ENCODE measurements at regions not wholly inside any gene's neighbourhood (a gene's known extent, or its start where the extent isn't known, plus 50 kb on each side); places are given as distances from the start of the nearest gene placed in this dataset.

DNA sequence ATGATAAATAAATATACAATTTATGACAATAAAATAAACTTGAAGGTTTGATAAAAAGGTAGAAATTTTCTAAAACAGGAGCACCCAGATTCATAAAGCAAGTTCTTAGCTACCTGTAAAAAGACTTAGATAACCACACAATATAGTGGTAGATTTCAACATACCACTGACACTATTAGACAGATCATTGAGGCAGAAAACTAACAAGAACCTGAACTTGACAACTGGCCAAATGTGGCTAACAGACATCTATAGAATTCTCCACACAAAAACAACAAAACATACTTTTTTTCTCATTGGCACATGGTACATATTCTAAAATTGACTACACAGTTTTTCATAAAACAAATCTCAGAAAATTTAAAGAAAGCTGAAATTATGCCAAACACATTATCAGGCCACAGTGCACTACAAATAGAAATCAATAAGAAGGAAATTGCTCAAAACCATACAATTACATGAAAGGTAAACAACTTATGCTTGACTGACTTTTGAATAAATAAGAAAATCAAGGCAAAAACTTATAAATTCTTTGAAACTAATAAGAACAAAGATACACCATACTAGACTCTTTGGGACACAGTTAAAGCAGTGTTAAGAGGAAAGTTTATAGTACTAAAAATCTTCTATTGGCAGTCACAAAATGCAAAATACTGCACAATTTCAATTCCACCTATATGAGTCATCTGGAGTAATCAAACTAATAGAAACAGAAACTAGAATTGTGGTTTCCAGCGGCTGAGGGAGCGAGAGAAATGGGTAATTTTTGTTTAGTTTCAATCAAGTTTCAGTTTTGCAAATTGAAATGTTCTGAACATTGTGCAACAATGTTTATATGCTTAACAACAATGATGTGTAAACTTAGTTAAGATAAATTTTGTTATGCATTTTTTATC, 925.6 kb downstream of the SH3BGRL start:
- DNase-seq (no peak), FAIRE-seq (peak; percentile 32)
- TF ChIP-seq, protein P1, sequence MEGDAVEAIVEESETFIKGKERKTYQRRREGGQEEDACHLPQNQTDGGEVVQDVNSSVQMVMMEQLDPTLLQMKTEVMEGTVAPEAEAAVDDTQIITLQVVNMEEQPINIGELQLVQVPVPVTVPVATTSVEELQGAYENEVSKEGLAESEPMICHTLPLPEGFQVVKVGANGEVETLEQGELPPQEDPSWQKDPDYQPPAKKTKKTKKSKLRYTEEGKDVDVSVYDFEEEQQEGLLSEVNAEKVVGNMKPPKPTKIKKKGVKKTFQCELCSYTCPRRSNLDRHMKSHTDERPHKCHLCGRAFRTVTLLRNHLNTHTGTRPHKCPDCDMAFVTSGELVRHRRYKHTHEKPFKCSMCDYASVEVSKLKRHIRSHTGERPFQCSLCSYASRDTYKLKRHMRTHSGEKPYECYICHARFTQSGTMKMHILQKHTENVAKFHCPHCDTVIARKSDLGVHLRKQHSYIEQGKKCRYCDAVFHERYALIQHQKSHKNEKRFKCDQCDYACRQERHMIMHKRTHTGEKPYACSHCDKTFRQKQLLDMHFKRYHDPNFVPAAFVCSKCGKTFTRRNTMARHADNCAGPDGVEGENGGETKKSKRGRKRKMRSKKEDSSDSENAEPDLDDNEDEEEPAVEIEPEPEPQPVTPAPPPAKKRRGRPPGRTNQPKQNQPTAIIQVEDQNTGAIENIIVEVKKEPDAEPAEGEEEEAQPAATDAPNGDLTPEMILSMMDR (IDR thresholded peaks at IDR 0.05; ENCODE audit: borderline replicate concordance, extremely low read depth, insufficient read depth), result no peak
- intact Hi-C loops (cut with DNase I), result no loop called here
- H3K9me3 ChIP-seq (ENCODE audit: control insufficient read depth in 2 of 3, insufficient read depth in 1 of 3, low read length in 3 of 3), result no peaks in the 10 kb centered on the region
- no peaks in the 10 kb centered on the region for H3K36me3 ChIP-seq (ENCODE audit: control insufficient read depth in 2 of 3, insufficient read depth in 3 of 3, low read length in 3 of 3)
- H3K9ac ChIP-seq (ENCODE audit: low read length in 3 of 3), result no peak overlapping the region
- H3K4me1 ChIP-seq (ENCODE audit: control insufficient read depth in 2 of 3, insufficient read depth in 2 of 3, low read depth in 1 of 3, low read length in 3 of 3), result no peaks in the 10 kb centered on the region
- no peak overlapping the region for H3K27ac ChIP-seq (ENCODE audit: low read depth in 2 of 2, low read length in 2 of 2)
- no peak overlapping the region for H3K4me3 ChIP-seq (ENCODE audit: low read length in 3 of 3)
- no peaks in the 10 kb centered on the region for H3K27me3 ChIP-seq (ENCODE audit: control insufficient read depth, insufficient read depth, low read length)

DNA sequence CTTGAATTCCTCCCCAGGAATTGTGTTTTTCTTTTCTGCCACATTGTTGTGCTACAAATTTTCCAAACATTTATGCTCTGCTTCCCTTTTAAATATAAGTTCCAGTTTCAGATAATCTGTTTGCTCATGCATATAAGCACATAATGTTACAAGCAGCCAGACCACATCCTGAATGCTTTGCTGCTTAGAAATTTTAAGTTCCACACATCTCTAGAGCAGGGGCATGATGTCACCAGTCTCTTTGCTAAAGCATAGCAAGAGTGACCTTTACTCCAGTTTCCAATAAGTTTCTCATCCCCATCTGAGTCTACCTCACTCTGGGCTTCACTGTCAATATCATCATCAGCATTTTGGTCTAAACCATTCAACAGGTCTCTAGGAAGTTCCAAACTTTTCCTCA, 932.5 kb downstream of the SH3BGRL start:
- intact Hi-C loops (cut with DNase I), result no loop called here
- DNase-seq (no peak), FAIRE-seq (no peak)
- H3K9me3 ChIP-seq (ENCODE audit: control insufficient read depth in 2 of 3, insufficient read depth in 1 of 3, low read length in 3 of 3), result no peaks in the 10 kb centered on the region
- no peak overlapping the region for H3K9ac ChIP-seq (ENCODE audit: low read length in 3 of 3)
- no peaks in the 10 kb centered on the region for H3K4me1 ChIP-seq (ENCODE audit: control insufficient read depth in 2 of 3, insufficient read depth in 2 of 3, low read depth in 1 of 3, low read length in 3 of 3)
- no peak overlapping the region for H3K27ac ChIP-seq (ENCODE audit: low read depth in 2 of 2, low read length in 2 of 2)
- H3K36me3 ChIP-seq (ENCODE audit: control insufficient read depth in 2 of 3, insufficient read depth in 3 of 3, low read length in 3 of 3), result no peaks in the 10 kb centered on the region
- no peaks in the 10 kb centered on the region for H3K27me3 ChIP-seq (ENCODE audit: control insufficient read depth, insufficient read depth, low read length)
- TF ChIP-seq, protein P1 (IDR thresholded peaks at IDR 0.05; ENCODE audit: borderline replicate concordance, extremely low read depth, insufficient read depth), result no peak
- H3K4me3 ChIP-seq (ENCODE audit: low read length in 3 of 3), result no peak overlapping the region

DNA sequence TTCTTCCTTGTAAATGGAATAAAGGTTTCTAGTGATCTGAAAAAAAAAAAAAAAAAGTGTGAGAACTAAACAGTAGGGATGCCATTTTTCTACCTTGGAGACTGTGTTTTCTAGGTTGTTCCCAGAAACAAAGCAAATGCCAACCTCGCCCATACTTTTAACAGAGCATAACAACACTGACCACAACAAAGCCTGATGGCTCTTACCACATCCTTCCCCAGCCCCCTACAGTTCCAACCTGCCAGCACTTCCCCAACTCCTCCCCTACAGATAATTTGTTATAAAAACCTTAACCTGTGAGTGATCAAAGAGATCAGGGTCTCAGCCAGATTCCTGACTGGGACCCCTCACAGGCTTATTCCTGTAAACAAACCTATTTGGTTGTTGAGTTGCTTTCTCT, 940.0 kb downstream of the SH3BGRL start:
- no peak for FAIRE-seq
- TF ChIP-seq, protein P1 (IDR thresholded peaks at IDR 0.05; ENCODE audit: borderline replicate concordance, extremely low read depth, insufficient read depth), result no peak

More for the DNA sequence above, 940.0 kb downstream of the SH3BGRL start:
- Histone ChIP-seq H3K36me3 (ENCODE audit: control insufficient read depth in 2 of 3, insufficient read depth in 3 of 3, low read length in 3 of 3) (no peaks in the 10 kb centered on the region), H3K9ac (ENCODE audit: low read length in 3 of 3) (no peak overlapping the region), H3K27me3 (ENCODE audit: control insufficient read depth, insufficient read depth, low read length) (no peaks in the 10 kb centered on the region), H3K27ac (ENCODE audit: low read depth in 2 of 2, low read length in 2 of 2) (no peak overlapping the region), H3K9me3 (ENCODE audit: control insufficient read depth in 2 of 3, insufficient read depth in 1 of 3, low read length in 3 of 3) (no peaks in the 10 kb centered on the region), H3K4me3 (ENCODE audit: low read length in 3 of 3) (no peak overlapping the region), H3K4me1 (ENCODE audit: control insufficient read depth in 2 of 3, insufficient read depth in 2 of 3, low read depth in 1 of 3, low read length in 3 of 3) (no peaks in the 10 kb centered on the region)
- no peak for DNase-seq
- intact Hi-C loops (cut with DNase I), result no loop called here

Measured in kidney (tissue), 13 donors.